ENCODE measurements at regions not wholly inside any gene's neighbourhood (a gene's known extent, or its start where the extent isn't known, plus 50 kb on each side); places are given as distances from the start of the nearest gene placed in this dataset.

DNA sequence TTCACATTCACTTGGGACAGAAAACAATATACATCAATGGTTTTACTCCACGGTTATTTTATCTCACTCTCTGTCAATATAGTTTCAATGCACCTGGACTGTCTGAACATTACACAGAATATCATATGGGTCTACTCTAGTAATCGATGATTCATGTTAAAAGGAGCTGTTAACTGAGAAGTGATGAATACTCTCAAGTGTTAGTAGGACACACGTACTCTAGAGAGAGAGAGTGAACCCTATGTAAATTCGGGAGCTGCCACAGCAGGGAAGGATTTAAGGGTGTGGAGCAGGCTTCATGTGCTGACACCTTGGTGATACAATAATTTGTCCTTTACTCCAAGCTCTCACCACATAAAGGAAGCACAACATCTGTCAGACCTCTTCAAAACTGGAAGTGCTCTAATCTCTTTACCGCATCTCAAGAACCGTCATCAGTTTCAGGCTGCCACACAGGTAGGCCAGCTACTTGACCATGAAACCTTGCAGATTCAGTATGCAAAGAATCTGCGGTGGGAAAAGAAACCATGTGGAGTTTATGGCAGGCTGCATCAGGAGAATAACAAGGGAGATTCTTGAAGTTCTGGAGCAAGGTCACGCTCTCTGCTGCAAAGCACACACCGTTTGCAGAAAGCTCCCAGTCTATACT lies 199.2 kb upstream of the TMC3 start:
- DNase-seq (ENCODE audit: low spot score): no peak
- no peaks in the 10 kb centered on the region for H3K4me1 ChIP-seq (ENCODE audit: insufficient read depth, poor library complexity, severe bottlenecking)
- no peak for ATAC-seq (ENCODE audit: low read depth)
- peaks cover 15% of the 10 kb centered on the region for H3K27me3 ChIP-seq (ENCODE audit: insufficient read depth, poor library complexity, severe bottlenecking)
- no peaks in the 10 kb centered on the region for H3K9me3 ChIP-seq (ENCODE audit: severe bottlenecking)
- H3K27ac ChIP-seq (ENCODE audit: poor library complexity, severe bottlenecking): no peak overlapping the region
- H3K36me3 ChIP-seq (ENCODE audit: low read depth): no peaks in the 10 kb centered on the region
- no peak overlapping the region for H3K4me3 ChIP-seq (ENCODE audit: severe bottlenecking)
- TF ChIP-seq, protein P1, sequence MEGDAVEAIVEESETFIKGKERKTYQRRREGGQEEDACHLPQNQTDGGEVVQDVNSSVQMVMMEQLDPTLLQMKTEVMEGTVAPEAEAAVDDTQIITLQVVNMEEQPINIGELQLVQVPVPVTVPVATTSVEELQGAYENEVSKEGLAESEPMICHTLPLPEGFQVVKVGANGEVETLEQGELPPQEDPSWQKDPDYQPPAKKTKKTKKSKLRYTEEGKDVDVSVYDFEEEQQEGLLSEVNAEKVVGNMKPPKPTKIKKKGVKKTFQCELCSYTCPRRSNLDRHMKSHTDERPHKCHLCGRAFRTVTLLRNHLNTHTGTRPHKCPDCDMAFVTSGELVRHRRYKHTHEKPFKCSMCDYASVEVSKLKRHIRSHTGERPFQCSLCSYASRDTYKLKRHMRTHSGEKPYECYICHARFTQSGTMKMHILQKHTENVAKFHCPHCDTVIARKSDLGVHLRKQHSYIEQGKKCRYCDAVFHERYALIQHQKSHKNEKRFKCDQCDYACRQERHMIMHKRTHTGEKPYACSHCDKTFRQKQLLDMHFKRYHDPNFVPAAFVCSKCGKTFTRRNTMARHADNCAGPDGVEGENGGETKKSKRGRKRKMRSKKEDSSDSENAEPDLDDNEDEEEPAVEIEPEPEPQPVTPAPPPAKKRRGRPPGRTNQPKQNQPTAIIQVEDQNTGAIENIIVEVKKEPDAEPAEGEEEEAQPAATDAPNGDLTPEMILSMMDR (IDR thresholded peaks at IDR 0.05; ENCODE audit: poor library complexity, severe bottlenecking): no peak

GRCh38 chr15:81572190-81572589 lies 198.2 kb upstream of the TMC3 start:
- TF ChIP-seq, protein P1 (IDR thresholded peaks at IDR 0.05; ENCODE audit: poor library complexity, severe bottlenecking): no peak

DNA sequence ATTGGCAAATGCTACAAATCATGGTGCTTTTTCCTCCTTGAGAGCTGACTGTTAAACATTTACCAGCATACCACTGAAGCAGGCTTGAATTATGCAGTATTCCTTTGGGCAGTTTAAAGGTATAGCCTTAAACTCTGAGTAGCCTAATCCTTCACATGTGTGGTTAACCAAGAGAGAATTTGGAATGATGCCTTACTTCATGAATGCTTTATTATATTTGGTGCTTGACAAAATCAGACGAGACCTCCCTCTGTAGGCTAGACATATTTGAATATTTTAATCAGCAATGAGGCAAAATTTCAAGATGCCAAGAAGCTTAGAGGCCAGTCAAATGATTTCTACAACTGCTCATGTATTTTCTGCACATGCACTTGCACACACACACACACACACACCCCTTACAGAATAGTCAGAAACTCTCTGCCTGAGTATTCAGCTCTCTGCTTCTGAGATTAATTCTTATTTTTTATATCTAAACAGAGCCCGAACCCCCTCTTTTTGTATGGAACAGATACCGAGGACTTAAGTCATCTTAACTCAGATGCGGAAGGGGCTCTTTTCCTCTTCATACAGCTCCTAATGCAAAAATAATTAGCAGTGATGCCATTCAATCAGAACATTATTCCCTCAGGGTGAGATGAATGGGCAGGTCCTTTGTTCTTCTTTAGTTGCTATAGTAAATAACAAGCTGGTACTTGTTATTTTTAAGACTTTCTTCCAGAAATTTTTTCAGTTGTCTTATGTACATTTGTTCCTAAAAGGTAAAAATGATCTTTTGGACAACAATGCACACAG lies 195.5 kb upstream of the TMC3 start:
- peaks cover 30% of the 10 kb centered on the region for H3K27me3 ChIP-seq (ENCODE audit: insufficient read depth, poor library complexity, severe bottlenecking)
- ATAC-seq (ENCODE audit: low read depth): no peak

More at GRCh38 chr15:81572190-81572589, 198.2 kb upstream of the TMC3 start:
- no peak overlapping the region for H3K4me3 ChIP-seq (ENCODE audit: severe bottlenecking)
- peaks cover 21% of the 10 kb centered on the region for H3K27me3 ChIP-seq (ENCODE audit: insufficient read depth, poor library complexity, severe bottlenecking)
- no peak for ATAC-seq (ENCODE audit: low read depth)
- H3K9me3 ChIP-seq (ENCODE audit: severe bottlenecking): no peaks in the 10 kb centered on the region
- H3K4me1 ChIP-seq (ENCODE audit: insufficient read depth, poor library complexity, severe bottlenecking): no peaks in the 10 kb centered on the region
- no peak overlapping the region for H3K27ac ChIP-seq (ENCODE audit: poor library complexity, severe bottlenecking)
- no peaks in the 10 kb centered on the region for H3K36me3 ChIP-seq (ENCODE audit: low read depth)
- DNase-seq (ENCODE audit: low spot score): no peak

DNA sequence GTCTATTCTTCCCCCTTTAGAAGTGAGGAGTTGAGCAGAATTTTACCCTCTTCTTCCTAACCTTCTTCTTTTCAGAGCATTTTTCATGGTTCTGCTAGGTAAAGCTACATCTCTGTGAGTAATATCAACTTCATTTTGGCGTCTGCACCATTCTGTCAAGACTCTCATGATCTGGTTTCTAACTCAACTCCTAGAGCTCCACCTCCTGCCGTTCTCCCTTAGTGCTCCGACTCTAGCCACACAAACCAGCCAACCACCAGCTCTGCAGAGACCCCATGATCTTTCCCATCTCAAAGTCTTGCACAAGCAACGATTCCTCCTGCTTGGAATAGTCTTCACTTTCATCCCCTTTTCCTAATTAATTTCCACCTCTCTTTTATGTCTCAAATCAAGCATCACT lies 193.9 kb upstream of the TMC3 start:
- H3K27me3 ChIP-seq (ENCODE audit: insufficient read depth, poor library complexity, severe bottlenecking): peaks cover 30% of the 10 kb centered on the region
- H3K4me1 ChIP-seq (ENCODE audit: insufficient read depth, poor library complexity, severe bottlenecking): no peaks in the 10 kb centered on the region
- H3K9me3 ChIP-seq (ENCODE audit: severe bottlenecking): no peaks in the 10 kb centered on the region
- H3K4me3 ChIP-seq (ENCODE audit: severe bottlenecking): no peak overlapping the region
- DNase-seq (ENCODE audit: low spot score) (no peak), ATAC-seq (ENCODE audit: low read depth) (no peak)
- no peak overlapping the region for H3K27ac ChIP-seq (ENCODE audit: poor library complexity, severe bottlenecking)
- TF ChIP-seq, protein P1 (IDR thresholded peaks at IDR 0.05; ENCODE audit: poor library complexity, severe bottlenecking): no peak
- H3K36me3 ChIP-seq (ENCODE audit: low read depth): no peaks in the 10 kb centered on the region

More for the DNA sequence above, 195.5 kb upstream of the TMC3 start:
- TF ChIP-seq, protein P1 (IDR thresholded peaks at IDR 0.05; ENCODE audit: poor library complexity, severe bottlenecking): no peak
- Histone ChIP-seq H3K4me3 (ENCODE audit: severe bottlenecking) (no peak overlapping the region), H3K9me3 (ENCODE audit: severe bottlenecking) (no peaks in the 10 kb centered on the region), H3K4me1 (ENCODE audit: insufficient read depth, poor library complexity, severe bottlenecking) (no peaks in the 10 kb centered on the region), H3K27ac (ENCODE audit: poor library complexity, severe bottlenecking) (no peak overlapping the region), H3K36me3 (ENCODE audit: low read depth) (no peaks in the 10 kb centered on the region)
- DNase-seq (ENCODE audit: low spot score): no peak

DNA sequence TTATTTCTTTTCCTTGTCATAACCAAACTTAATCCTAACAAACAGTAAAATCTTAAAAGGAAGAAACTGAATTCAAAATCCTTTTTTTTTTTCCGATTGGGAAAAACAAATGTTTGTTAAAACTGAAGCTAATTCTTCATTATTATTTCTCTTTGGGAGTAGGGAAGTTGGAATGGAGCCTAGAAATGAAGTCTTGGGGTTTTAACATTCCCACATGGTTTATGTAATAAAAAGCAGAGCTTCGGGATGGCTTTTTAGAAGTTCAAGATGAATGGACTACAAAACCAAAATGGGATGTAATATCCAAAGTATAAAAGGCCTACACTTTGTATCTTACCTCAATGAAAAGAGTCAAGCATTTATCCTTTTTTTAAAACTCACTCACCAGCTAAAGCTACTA lies 189.0 kb upstream of the TMC3 start:
- ATAC-seq (ENCODE audit: low read depth) (no peak), DNase-seq (ENCODE audit: low spot score) (no peak)
- no peaks in the 10 kb centered on the region for H3K36me3 ChIP-seq (ENCODE audit: low read depth)
- TF ChIP-seq, protein P1 (IDR thresholded peaks at IDR 0.05; ENCODE audit: poor library complexity, severe bottlenecking): no peak
- no peaks in the 10 kb centered on the region for H3K4me1 ChIP-seq (ENCODE audit: insufficient read depth, poor library complexity, severe bottlenecking)
- peaks cover 25% of the 10 kb centered on the region for H3K27me3 ChIP-seq (ENCODE audit: insufficient read depth, poor library complexity, severe bottlenecking)
- H3K27ac ChIP-seq (ENCODE audit: poor library complexity, severe bottlenecking): no peak overlapping the region
- H3K4me3 ChIP-seq (ENCODE audit: severe bottlenecking): no peak overlapping the region
- H3K9me3 ChIP-seq (ENCODE audit: severe bottlenecking): no peaks in the 10 kb centered on the region

All from RWPE2 (cell line).